ENCODE measurements at regions not wholly inside any gene's neighbourhood (a gene's known extent, or its start where the extent isn't known, plus 50 kb on each side); places are given as distances from the start of the nearest gene placed in this dataset.

GRCh38 chr11:28439403-28439802 lies 331.2 kb downstream of the METTL15 start:
- no peak for DNase-seq (ENCODE audit: low read depth)

GRCh38 chr11:28420099-28420498 lies 311.9 kb downstream of the METTL15 start:
- no peak for DNase-seq (ENCODE audit: low read depth)

- no peak for DNase-seq (ENCODE audit: low read depth)
Observed at GRCh38 chr11:28417601-28418323, 309.6 kb downstream of the METTL15 start.

- DNase-seq (ENCODE audit: low read depth): no peak
Observed at GRCh38 chr11:28412029-28412428, 303.8 kb downstream of the METTL15 start.

- DNase-seq (ENCODE audit: low read depth): no peak
Observed at GRCh38 chr11:28401446-28401845, 293.3 kb downstream of the METTL15 start.

- DNase-seq (ENCODE audit: low read depth): peak; percentile 19
Observed at GRCh38 chr11:28400331-28401100, 292.3 kb downstream of the METTL15 start.

GRCh38 chr11:28393348-28393747 lies 285.2 kb downstream of the METTL15 start:
- DNase-seq (ENCODE audit: low read depth): no peak

- DNase-seq (ENCODE audit: low read depth): peak; percentile 5
Observed at GRCh38 chr11:28384418-28384817, 276.2 kb downstream of the METTL15 start.

GRCh38 chr11:28383456-28383855 lies 275.3 kb downstream of the METTL15 start:
- no peak for DNase-seq (ENCODE audit: low read depth)

Data from renal cortical epithelial cell (primary cell).